ENCODE measurements at regions not wholly inside any gene's neighbourhood (a gene's known extent, or its start where the extent isn't known, plus 50 kb on each side); places are given as distances from the start of the nearest gene placed in this dataset.
"Not testable (repeated sequence)": the region's sequence is repeated elsewhere in the genome, so short reads cannot be mapped to it uniquely, and the experiment has no call there.

DNA sequence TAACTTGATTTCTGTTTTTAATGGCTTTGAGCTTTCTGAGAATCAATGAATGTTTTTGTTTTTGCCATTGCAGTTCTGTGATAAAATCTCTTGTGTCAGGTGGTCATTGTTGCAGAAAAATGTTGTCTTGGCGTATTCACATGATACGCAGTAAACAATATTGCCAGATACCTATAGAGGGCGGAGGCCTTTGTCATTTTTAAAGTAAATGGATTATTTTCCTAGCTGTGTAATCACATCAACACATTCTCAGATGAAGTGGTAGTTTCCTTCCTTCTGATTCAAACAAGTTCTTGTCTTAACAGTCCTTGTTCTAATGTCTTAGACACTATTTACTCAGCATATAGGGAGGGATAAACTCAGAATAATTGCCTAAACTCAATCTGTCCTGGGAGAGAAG lies 109.9 kb upstream of the DAB2 start:
- DNase-seq: no peak

DNA sequence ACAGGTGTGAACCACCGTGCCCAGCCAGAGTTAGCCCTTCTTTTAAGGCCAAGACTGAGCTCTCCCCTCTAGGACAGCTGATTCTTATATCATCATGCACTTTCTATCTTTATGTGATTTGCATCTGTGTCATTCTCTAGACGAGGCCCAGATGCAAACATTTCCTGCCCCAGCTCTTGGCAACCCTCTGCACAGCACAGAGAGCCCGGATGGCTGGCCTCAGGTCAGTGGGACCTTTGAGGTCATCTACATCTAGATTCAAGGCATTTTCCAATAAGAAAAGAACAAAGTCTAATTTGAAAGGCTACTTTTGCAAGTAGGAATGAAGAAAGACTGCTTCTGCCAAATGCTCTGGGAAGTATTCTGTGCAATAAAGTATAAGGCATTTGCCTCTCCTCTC lies 109.0 kb upstream of the DAB2 start:
- no peak for DNase-seq

DNA sequence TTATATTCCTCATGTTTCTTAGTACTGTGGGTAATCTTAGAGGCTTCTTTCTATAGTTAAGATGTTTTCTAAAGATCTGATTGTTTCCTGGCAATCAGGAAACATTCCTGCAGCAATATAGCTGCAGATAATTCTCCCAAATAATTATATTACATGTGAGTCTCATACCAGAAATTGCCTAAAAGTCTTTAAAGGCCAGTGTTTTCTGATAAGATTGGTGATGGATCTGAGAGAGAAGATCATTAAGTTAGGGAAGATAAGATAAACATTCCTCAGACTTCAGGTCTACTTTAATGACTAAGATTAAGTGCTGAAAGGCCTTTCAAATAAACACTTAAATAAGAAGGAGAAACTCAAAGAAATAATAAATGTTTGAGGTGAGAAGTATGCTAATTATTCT lies 107.7 kb upstream of the DAB2 start:
- DNase-seq: no peak

DNA sequence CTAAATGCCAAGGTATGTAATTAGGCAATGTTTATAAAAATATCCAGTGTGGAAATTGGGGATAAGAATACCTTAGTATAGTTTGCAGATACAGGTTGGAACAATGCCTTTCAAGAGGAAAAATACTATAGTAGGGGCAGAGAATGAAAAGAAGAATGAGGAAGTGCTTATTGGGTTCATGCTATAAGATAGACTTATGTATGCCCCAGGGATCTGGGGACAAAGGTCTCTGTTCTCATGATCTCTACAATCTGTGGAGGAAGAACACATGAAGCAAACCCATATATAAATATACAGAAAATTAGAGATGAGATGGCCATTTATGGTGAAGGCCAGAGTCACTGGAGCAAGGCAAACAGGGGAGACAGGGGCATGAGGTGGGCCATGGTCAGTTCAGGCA lies 106.5 kb upstream of the DAB2 start:
- DNase-seq: no peak

DNA sequence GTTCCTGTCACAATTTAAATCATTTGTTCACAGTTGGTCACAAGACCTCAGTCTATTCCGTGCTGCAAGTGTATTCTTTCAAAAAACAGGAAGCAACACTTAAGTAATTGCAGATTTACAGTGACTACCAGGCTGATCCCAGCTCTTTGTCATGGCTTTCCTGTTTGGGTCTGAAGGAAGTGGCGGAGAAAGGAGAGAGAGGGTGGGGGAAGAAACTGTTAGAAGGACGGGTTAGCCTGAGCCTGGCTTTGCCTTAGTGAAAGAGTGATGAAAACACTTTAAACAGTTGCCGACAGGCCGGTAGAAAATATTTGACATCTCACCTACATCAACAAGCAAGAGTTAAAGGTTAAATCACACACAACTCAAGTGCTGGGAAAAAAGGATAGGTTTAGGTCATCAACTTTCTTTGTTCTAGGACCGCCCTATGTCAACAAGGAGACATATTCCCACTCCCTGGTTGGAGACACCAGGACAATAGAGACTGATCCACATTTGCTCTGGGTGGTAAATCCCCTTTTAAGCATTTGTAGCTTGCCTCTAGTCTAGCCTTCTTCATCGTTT lies 102.2 kb upstream of the DAB2 start:
- no peak for DNase-seq

DNA sequence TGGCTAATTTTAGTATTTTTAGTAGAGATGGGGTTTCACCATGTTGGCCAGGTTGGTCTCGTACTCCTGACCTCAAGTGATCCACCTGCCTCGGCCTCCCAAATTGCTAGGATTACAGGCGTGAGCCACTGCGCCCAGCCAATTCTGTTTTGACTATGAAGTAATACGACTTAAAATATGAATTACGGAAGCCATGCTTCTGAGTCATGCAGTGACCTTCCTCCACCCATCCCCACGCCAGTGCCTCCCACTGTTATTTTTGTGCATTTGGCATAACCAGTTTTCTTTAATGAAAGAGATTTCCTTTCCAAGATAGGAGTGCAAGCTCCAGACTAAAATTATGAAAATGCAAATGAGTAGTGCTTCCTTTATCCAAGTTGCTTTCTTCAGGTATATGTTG lies 101.0 kb upstream of the DAB2 start:
- not testable (repeated sequence) for DNase-seq

DNA sequence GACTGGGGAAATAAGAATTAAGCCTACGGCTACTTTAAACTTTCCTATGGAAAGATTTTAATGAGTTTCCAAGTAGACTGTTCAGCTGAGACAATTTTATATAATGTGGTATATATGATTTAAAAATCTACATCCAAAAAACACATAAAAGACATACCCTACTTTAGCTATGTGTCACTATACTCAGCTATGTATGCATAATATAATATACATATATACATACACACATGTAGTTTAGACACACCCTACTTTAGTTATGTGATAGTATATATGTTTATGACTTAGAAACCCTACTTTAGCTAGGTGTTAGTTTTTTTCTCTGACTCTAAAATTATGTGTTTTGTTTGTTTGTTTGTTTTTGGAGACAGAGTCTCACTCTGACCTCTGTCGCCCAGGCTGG lies 100.5 kb upstream of the DAB2 start:
- no peak for DNase-seq

DNA sequence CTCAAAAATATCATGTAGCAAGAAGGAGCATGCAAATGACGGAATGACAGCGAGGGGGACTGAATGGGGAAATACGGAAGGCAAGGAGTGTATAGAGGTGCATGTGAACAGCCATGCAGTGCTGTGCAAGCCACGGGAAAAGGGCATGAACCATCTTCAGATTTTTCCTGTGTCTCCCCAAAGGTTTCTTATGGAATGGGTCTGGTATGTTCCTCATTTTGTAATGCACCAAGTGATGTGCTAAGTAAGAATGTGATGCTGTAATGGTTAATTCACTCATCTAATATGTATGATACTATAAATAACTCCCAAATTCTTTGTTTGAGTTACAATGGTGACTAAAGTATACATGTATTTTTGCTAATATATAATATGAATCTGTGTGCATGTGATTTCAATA lies 99.0 kb upstream of the DAB2 start:
- DNase-seq: no peak

DNA sequence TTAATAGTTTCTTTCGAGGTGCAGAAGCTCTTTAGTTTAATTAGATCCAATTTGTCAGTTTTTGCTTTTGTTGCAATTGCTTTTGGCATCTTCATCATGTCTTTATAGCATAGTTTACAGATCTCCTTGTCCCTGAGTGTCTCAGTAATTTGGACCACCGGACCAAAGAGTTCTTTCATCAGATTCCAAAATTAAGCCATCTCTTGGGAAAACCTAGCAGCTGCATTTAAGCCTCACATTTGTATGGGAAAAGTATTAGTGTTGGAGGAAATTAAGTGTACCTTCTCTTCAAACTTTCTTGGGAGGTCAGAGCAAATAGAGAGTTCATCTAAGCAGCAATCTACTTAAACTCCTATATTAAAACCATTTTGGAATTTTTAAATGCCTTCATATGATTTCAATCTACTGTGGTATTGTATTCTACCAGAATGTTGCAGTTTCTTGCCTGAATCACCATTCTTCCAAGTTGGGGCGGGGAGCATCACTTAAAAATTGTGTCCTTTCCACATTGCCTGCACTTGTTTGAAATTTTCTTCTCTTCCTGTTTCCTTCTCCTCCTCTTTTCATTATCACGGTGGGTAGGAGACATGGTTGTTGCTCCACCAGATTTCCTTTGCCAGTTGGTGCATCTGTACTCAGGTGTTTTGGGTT lies 97.3 kb upstream of the DAB2 start:
- no peak for DNase-seq

DNA sequence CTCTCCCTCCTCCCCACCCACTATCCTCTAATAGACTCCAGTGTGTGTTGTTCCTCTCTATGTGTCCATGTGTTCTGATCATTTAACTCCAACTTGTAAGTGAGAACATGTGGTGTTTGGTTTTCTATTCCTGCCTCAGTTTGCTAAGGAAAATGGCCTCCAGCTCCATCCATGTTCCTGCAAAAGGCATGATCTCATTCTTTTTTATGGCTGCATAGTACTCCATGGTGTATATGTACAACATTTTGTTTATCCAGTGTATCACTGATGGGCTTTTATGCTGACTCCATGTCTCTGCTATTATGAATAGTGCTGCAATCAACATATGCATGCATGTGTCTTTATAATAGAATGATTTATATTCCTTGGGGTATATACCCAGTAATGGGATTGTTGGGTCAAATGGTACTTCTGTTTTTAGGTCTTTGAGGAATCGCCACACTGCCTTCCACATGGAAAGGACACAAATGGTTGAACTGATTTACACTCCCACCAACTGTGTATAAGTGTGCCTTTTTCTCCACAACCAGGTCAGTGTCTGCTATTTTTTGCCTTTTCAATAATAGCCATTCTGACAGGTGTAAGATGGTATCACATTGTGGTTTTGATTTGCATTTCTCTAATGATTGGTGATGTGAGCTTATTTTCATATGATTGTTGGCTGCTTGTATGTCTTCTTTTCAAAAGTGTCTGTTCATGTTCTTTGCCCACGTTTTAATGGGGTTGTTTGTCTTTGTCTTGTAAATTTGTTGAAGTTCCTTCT lies 96.5 kb upstream of the DAB2 start:
- DNase-seq: no peak

DNA sequence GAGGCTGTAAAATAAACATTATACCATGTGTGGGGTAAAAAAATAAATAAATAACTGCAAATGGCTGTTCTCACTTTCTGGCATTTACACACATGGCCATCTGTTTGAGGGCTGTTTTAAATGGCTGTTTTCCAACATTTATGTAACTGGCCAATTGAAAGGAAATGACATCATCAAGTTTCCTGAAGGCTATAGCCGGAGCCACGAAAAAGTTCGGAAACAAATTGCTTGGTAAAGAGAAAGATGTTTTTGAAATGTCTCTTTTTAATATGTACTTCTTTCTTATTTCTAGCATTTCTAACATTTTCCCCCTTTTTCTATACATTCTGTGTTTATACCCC lies 95.4 kb upstream of the DAB2 start:
- DNase-seq: no peak

DNA sequence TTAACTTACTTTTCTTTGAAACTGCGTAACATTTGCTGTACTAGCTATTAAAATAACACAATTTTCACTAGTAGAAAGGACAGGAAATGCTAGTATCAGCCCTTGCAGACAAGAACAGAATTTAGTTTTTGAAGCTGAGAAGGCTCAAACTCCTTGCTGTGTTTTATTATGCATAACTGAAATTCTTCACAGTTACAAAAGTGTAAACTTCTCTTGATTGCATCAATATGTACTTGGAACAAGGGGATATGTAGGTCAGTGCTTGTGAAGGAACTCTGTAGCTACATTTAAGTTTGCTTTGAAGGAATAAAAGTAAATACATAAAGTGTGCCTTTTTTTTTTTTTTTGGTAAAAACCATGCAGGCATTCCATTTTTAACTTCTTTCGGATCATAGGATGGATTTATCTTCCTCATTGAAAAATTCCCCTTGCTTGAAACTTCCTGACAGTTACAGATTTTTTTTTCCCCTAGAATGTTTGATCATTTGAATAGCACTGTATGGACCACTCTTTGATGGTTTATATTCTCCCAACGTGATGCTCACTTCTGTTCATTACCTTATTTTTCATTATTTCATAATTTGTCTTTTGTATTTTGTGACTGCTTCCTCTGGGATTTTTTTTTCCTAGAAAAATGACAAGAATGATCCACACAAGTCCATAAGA lies 94.9 kb upstream of the DAB2 start:
- no peak for DNase-seq

DNA sequence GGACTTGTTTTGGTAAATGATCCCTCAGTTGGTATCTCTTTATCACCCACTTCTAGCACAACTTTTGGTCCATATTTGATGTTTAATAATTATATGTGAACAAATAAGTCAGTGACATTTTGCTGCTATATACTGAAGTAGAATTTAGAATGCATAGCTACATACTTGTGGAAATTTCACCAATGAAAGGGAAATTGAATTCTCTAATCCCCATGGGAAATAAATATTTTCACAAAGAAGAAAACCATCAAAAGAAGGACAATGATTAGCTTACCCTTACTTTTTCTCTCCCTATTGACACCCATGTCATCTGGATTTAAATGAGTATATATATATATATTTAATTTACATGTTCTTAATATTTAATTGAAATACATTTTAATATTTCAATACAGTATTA lies 94.3 kb upstream of the DAB2 start:
- no peak for DNase-seq

DNA sequence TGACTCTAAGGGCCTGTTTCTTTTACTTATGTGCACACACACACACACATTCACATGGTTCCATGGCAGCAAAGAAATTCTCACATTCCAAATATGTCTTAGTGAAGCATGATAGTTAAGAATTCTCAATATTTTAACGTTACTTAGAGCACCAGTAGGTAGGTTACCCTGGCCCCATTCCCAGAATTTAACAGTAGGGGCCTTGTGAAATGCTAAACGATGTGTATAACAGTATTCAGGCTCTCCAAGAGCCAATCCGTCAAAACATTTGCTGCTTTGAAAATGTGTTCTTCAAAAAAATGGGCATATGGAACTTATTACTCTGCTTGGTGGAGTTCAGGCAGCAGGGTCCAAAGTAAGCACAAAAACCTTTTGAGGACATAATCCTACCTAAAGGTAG lies 93.7 kb upstream of the DAB2 start:
- DNase-seq: no peak

DNA sequence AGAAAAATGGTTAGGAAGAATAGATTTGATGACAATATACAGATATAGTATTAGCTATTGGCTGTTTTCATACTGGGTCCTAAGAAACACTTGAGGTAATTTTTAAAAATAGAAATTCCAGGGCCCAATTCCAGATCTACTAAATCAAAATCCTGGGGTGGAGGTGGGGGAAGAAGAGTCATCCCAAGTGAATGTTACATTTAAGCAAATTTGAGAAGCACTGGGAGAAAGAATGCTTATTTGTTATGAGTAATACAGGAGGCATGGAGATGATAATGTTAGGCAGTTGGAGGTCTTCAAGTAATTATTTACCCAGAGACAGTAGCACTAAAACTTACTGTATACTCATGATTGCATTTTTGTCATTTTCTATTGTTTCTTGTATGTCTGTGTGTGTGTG lies 93.0 kb upstream of the DAB2 start:
- no peak for DNase-seq

DNA sequence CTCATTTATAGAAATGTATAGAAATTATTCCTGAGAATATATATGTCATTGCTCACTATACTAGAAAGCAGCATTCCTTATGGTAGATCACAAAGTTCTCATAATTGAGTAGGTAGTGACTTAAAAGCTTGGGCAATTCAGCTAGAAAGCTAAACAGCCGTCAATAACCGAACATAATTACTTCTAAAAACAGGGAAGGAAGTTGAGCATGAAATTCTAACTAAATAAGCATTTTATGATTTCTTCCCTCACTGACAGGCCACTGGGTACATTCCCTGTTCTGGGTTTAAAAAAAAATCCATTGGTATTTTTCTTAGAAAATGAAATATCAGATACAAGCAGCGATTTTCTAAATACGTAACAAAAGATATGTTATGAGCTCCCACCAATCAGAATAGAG lies 91.1 kb upstream of the DAB2 start:
- DNase-seq: no peak

DNA sequence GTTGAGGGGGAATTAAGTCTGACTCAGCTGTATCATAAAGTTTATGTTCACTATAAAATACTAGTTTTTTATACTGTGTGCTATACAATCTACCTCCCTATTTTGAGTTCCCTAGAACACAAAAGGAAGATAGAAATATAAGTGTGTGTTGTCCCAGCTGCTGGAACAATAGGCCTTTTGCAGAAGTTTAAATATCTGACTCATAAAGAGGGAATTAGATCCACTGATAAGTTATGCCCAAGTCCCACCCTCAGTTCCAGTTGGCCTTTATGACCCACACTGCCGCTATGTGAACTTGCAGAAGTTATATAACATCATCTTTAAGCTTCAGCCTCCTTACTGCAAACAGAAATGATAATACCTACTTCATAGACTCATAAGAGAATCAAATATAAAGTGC lies 88.5 kb upstream of the DAB2 start:
- DNase-seq: no peak

DNA sequence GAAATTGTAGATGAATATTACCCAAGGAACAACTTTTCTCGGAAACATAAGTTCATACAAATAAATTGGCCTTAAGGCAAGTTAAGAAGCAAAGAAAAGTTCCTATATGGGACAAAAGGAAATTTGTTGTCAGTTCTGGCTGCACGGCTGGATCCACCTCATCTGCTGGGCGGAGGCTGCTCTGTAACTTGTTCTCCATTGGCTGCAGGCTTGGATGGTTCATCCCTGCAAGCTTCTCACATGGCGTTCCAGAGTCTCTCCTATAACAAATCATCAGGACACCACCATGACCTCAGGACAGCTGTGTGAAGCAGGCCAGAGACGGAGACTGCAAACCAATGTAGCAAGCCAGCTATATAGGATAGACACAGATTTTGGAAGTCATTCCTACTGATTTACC lies 81.4 kb upstream of the DAB2 start:
- no peak for DNase-seq

DNA sequence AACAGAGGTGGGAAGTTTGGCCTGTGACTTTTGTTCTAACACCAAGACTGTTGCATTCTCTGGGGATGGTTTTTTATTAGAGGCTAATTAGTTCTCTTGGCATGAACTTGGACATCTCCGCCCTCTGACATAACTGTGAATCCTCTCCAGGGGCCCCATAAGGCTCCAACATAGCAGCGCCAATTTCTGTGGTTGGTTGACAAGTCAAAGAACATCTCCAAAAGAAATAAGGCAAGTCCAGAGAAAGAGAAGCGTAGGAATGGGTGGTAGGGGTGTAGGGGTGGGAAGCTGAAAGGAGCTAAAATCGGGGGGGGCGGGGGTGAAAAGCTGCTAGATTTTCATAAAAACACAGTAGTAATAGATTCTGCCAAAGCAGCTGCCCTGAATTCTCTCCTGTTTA lies 81.0 kb upstream of the DAB2 start:
- DNase-seq: no peak

DNA sequence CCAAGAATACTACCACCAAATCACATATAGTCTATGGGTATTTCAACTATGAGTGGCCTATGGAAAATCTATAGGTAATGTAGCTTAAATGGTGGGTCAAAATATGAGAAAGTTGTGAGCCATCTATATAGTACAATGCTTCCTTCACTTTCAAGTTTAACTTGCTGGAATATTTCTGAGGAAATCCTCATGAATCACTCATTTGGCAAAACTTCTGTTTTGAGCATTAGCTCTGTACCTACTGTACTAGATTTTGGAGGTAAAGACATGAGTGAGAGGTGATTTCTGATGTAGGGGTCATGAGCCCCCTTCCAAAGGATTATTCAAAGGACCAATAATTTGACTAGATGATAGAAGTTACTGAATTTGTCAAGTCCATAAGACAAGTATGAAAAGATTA lies 80.6 kb upstream of the DAB2 start:
- DNase-seq: no peak

DNA sequence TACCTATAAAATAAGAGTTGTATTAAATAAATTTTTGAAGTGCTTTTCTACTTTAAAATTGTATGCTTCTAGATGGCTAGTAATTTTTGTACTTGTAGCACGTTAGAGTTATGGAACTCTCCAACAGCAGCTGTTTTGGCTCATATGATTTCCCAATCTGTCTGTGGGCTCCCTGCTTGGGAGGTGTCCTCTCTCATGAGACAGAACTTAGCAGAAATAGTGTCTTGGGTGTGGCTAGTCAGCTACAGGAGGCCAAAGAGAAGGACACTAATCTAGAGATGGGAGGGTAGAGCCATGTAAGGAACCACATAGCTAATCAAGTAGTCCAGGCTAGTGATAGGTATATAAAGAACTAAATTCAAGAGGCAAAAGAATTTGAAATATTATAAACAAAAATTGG lies 78.4 kb upstream of the DAB2 start:
- DNase-seq: no peak

DNA sequence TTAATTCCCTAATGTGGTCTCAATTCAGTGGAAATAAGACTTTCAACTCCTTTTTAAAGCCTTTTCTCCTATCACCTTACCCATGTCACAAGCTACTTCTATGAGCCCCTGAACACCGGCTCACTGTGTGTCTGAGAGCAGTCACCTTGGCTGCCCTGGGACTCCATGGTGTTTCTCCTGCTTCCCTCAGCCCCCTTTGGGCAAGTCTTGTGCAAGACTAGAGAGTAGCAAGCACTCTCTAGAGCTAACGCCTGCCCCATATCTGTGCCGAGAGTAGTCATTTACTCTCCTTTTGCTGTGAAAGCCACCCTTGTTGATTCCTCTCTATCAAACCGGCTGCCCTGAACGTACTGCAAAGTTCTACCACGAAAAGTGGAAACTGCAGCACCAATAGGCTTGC lies 77.9 kb upstream of the DAB2 start:
- DNase-seq: no peak

DNA sequence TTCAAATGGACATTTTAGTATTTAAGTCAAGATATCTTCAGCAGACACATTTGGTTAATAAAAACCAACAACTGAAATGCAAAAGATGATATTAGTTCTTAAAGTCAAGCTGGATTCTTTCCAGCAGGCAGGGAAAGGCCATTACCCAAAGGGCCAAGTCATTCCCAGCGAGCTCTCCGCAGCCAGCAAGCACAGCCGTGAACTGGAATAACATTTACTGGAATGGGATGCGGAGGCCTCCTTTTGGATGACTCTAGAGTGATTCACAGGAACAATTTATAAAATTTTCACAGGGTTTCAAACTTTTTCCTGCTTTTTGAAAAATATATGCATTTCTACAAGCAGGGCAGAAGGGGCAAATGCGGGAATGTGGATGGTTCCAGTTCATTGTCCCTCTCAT lies 76.6 kb upstream of the DAB2 start:
- DNase-seq: no peak

DNA sequence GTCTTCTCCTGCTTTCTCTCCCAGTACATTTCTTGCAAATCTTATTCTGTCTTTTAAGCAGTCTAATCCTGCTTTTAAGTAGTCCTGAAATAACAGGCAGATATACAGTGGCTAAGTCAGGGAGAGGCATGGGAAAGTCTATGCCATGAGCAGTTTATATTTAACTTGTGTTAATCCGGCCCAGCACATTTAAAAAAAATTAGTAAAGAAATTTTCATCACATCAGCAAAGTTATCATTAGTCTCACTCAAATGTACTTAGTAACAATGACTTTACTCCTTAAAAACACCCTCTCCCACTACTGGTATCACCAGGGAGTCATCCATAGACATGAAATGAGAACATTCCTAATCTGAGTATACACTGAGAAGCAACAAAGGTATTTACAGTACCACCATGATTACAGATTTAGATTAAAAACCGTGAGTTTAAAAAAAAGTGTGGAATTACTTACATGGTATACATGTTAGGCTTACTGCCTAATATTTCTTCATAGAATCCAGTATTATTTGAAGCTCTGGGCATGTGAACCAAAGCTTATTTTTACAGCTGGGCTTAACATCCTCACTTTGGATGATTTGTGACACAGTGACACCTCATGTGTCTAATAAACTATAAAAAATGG lies 75.9 kb upstream of the DAB2 start:
- no peak for DNase-seq
